Endothelial cell of umbilical vein (primary cell): ENCODE measurements at regions not wholly inside any gene's neighbourhood (a gene's known extent, or its start where the extent isn't known, plus 50 kb on each side); places are given as distances from the start of the nearest gene placed in this dataset.

Experiments used
- EZH2 ChIP-seq: IDR thresholded peaks from 2 replicates; pipeline ENCODE4 v1.6.1; 2012; ENCODE audit warnings: borderline replicate concordance, low read depth, mild to moderate bottlenecking, moderate library complexity, low read length, inconsistent platforms; ENCODE audit not compliant: severe bottlenecking
- JUN ChIP-seq: IDR thresholded peaks from 2 replicates; pipeline ENCODE4 v1.6.1; 2011; ENCODE audit warnings: borderline replicate concordance, low read depth; ENCODE audit not compliant: insufficient read length, insufficient read depth
- MYC ChIP-seq: IDR thresholded peaks from one replicate; pipeline ENCODE4 v1.6.1; 2011; ENCODE audit warnings: mild to moderate bottlenecking, low read depth, low read length
- POLR2A ChIP-seq: IDR thresholded peaks from 2 replicates; pipeline ENCODE4 v1.6.1; 2012; ENCODE audit warnings: low read depth, mild to moderate bottlenecking, control low read depth, low read length
- POLR2AphosphoS5 ChIP-seq: IDR thresholded peaks from 2 replicates; pipeline ENCODE4 v1.6.1; 2012; ENCODE audit warnings: low read depth, mild to moderate bottlenecking, control low read depth, low read length, moderate library complexity; ENCODE audit not compliant: insufficient read depth
- TF ChIP-seq, protein P1 (sequence below), 2 donors: IDR thresholded peaks; 1 replicate in 1 of 2; 2 replicates in 1 of 2; pipeline ENCODE4 v1.5.1; 2011; ENCODE audit warnings: low read length in 2 of 2, mild to moderate bottlenecking in 2 of 2, moderate library complexity in 2 of 2, control low read depth in 1 of 2, inconsistent platforms in 1 of 2, low read depth in 1 of 2; ENCODE audit not compliant: insufficient read depth in 1 of 2; ENCODE audit errors: extremely low read depth in 1 of 2
- TF ChIP-seq, protein P2 (sequence below): IDR thresholded peaks from 2 replicates; pipeline ENCODE4 v1.6.1; 2011; ENCODE audit not compliant: insufficient read depth, insufficient read length

DNA sequence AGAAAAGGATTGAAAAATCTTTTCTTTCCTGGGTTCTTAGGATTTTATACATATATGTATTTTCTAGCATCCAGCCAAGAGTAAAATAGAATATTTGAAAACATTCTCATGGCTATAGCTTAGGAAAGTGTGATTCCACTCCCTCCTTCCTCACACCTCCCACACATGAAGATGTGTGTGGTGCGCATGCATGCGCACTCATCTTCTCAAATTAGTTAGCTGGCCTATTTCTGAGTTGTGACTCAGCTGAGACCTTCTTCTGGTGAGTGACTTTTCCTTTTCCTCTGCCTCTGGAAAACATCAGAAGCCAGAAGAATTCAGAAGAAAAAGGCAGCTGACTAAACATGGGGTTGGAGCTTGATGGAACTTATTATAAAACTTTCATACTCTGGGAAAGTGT, 149.8 kb downstream of the OR4C45 start:
- no peak for TF ChIP-seq EZH2
- no peak for TF ChIP-seq MYC
- TF ChIP-seq, protein P1, sequence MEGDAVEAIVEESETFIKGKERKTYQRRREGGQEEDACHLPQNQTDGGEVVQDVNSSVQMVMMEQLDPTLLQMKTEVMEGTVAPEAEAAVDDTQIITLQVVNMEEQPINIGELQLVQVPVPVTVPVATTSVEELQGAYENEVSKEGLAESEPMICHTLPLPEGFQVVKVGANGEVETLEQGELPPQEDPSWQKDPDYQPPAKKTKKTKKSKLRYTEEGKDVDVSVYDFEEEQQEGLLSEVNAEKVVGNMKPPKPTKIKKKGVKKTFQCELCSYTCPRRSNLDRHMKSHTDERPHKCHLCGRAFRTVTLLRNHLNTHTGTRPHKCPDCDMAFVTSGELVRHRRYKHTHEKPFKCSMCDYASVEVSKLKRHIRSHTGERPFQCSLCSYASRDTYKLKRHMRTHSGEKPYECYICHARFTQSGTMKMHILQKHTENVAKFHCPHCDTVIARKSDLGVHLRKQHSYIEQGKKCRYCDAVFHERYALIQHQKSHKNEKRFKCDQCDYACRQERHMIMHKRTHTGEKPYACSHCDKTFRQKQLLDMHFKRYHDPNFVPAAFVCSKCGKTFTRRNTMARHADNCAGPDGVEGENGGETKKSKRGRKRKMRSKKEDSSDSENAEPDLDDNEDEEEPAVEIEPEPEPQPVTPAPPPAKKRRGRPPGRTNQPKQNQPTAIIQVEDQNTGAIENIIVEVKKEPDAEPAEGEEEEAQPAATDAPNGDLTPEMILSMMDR (IDR thresholded peaks at IDR 0.05; ENCODE audit: extremely low read depth in 1 of 2, insufficient read depth in 1 of 2, low read depth in 1 of 2, low read length in 2 of 2) = no peak
- no peak for TF ChIP-seq POLR2AphosphoS5
- no peak for TF ChIP-seq POLR2A
- TF ChIP-seq, protein P2, sequence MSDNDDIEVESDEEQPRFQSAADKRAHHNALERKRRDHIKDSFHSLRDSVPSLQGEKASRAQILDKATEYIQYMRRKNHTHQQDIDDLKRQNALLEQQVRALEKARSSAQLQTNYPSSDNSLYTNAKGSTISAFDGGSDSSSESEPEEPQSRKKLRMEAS = no peak
- TF ChIP-seq JUN = no peak
